Ovary (tissue), 7 donors: ENCODE measurements at regions not wholly inside any gene's neighbourhood (a gene's known extent, or its start where the extent isn't known, plus 50 kb on each side); places are given as distances from the start of the nearest gene placed in this dataset.

Experiments
- DNase-seq, 5 donors: peaks; one replicate each; pipeline ENCODE4 v3.0.0-alpha.2; 2019 to 2020
- H3K27ac ChIP-seq, 2 donors: fragments of 200-600 bp; one replicate each; pipeline versions ENCODE4 v1.5.1 to v1.8.0; 2019 to 2022
- H3K27me3 ChIP-seq: fragments of 200-600 bp; one replicate; pipeline ENCODE4 v1.8.0; 2022
- H3K36me3 ChIP-seq: fragments of 200-600 bp; sonication (generic); one replicate; pipeline ENCODE4 v1.5.1; 2019
- H3K4me1 ChIP-seq: one replicate; pipeline ENCODE4 v1.8.1; 2013; ENCODE audit warnings: mild to moderate bottlenecking, moderate library complexity; ENCODE audit not compliant: insufficient read depth
- H3K4me3 ChIP-seq: fragments of 200-600 bp; sonication (generic); one replicate; pipeline ENCODE4 v1.5.1; 2017
- H3K9me3 ChIP-seq, 2 donors: fragments of 200-600 bp in 1 of 2; sonication (generic) in 1 of 2; one replicate each; pipeline versions ENCODE4 v1.5.1 to v1.8.1; 2013 to 2019; ENCODE audit warnings: mild to moderate bottlenecking in 1 of 2, moderate library complexity in 1 of 2
- CTCF ChIP-seq, 3 donors: fragments of 450-650 bp in 2 of 3; fragments of 200-600 bp in 1 of 3; IDR thresholded peaks; one replicate each; pipeline versions ENCODE4 v1.5.1 to v1.8.0; 2016 to 2022; ENCODE audit warnings: antibody characterized with exemption in 3 of 3, mild to moderate bottlenecking in 1 of 3
- EP300 ChIP-seq: sonication (generic); formaldehyde crosslinking; IDR thresholded peaks from one replicate; pipeline ENCODE4 v1.6.1; 2017; ENCODE audit warnings: antibody characterized with exemption
- POLR2A ChIP-seq: fragments of 450-650 bp; IDR thresholded peaks from one replicate; pipeline ENCODE4 v1.6.1; 2017; ENCODE audit warnings: antibody characterized with exemption, mild to moderate bottlenecking, moderate library complexity
- WGBS, 3 donors: extraction: QIAGEN DNeasy Blood & Tissue Kit in 1 of 3; methylation state at CpG; one replicate each; pipeline versions ENCODE4 v1.1.5 to v1.1.7; 2013 to 2017; 5-methylcytosine and 5-hydroxymethylcytosine counted together
- intact Hi-C, 4 donors: fragments of 100-400 bp; cut with DNase I; formaldehyde crosslinking; loops; one replicate each; pipeline versions ENCODE4 v1.11.0 to v1.15.1; 2022 to 2023
- donor health status: DM: no; HTN: no; CAD: no; lungs with moderate emphysema.
- donor health status: DM: no; HTN: no; CAD: no.
- donor health status: Bipolar disorder and iron deficiency.
- donor health status: DM: no; HTN: no; CAD: no.
- donor health status: DM: yes; HTN: yes; CAD: no.

DNA sequence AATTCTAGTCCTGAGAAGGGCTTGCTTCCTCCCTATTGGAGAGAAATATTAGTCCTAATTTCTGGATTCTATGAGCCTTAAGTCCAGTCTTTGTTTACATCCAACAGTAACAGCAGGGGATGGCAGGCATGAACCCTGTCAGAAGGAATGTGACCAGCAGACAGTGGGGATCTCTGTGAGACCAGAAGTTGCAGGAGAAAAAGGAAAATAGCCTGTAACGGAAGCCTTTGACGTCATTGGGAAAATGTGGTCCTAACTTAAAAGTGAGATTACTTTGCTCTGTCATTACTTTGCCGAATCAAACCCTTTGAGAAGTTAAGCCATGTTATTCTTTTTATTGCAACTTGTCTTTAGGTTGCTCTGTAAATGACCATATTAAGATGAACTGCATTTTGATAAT, 218.2 kb upstream of the PRICKLE1 start:
- no peak for DNase-seq
- intact Hi-C loops: no loop called here
- no peak for TF ChIP-seq EP300
- no peak for TF ChIP-seq POLR2A
- no peak for TF ChIP-seq CTCF (IDR thresholded peaks at IDR 0.05)
- Histone ChIP-seq H3K27ac (no peak overlapping the region), H3K4me1 (no peaks in the 10 kb centered on the region), H3K27me3 (no peaks in the 10 kb centered on the region), H3K9me3 (no peaks in the 10 kb centered on the region), H3K36me3 (no peaks in the 10 kb centered on the region), H3K4me3 (no peak overlapping the region)
- 95 to 100% (median 96%) methylated on average over 3 of the region's 3 CpGs for WGBS, 3 donors

DNA sequence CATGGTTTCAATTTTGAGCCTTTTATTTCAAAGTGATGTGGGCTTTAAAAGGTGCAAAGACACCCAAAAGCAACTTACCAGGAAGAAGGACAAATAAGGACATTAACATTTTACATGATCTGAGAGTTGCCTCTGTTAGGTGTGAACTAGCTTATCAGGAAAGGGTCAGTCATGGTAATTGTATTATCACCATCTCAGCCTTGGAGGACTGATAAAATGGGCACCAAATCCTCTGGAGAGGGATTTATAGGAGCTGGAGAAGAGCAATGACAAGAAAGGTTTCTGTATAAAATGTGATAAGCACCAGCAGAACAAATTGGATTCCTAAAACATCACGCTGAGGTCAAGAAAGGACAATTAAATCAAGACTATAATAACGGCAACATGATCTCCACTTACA, 217.7 kb upstream of the PRICKLE1 start:
- H3K27ac ChIP-seq: no peak overlapping the region
- no peak for TF ChIP-seq POLR2A
- TF ChIP-seq CTCF (IDR thresholded peaks at IDR 0.05): no peak
- TF ChIP-seq EP300: no peak
- WGBS, 3 donors: 94 to 98% (median 98%) methylated on average over 2 of the region's 2 CpGs
- intact Hi-C loops: no loop called here
- no peak overlapping the region for H3K4me3 ChIP-seq
- H3K4me1 ChIP-seq: no peaks in the 10 kb centered on the region
- no peaks in the 10 kb centered on the region for H3K36me3 ChIP-seq
- no peak for DNase-seq
- H3K27me3 ChIP-seq: no peaks in the 10 kb centered on the region
- no peaks in the 10 kb centered on the region for H3K9me3 ChIP-seq

DNA sequence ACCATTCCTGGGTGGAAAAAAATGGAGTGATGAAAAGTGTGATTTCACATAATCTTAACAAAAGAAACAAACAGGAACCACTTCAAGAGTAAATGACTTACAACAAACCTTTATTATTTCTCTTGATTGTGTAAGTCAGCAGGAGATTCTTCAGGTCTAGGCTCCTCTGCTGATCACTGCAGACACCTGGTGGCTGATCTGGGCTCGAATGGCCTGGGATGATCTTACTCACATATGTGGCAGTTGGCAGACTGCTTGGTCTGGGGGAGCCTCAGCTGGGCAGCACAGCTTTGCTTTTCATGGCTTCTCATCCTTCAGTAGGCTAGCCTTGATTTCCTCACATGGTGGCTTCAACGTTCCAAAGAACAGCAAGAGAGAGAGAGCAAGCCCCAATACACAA, 215.4 kb upstream of the PRICKLE1 start:
- intact Hi-C loops: no loop called here
- no peaks in the 10 kb centered on the region for H3K27me3 ChIP-seq
- whole genome bisulfite sequencing, 3 donors: 82 to 86% (median 86%) methylated on average over 2 of the region's 2 CpGs
- H3K27ac ChIP-seq: no peak overlapping the region
- no peaks in the 10 kb centered on the region for H3K36me3 ChIP-seq
- H3K4me1 ChIP-seq: no peaks in the 10 kb centered on the region
- TF ChIP-seq POLR2A (no peak), EP300 (no peak), CTCF (IDR thresholded peaks at IDR 0.05) (no peak)
- no peak for DNase-seq
- H3K4me3 ChIP-seq: no peak overlapping the region
- no peaks in the 10 kb centered on the region for H3K9me3 ChIP-seq

GRCh38 chr12:42802785-42803189, 213.2 kb upstream of the PRICKLE1 start:
- H3K4me3 ChIP-seq: no peak overlapping the region
- no peak for DNase-seq
- intact Hi-C loops: no loop called here
- H3K36me3 ChIP-seq: no peaks in the 10 kb centered on the region
- no peaks in the 10 kb centered on the region for H3K27me3 ChIP-seq
- no peaks in the 10 kb centered on the region for H3K4me1 ChIP-seq
- H3K9me3 ChIP-seq: no peaks in the 10 kb centered on the region
- TF ChIP-seq CTCF (IDR thresholded peaks at IDR 0.05): no peak
- TF ChIP-seq EP300: no peak
- WGBS, 3 donors: 30 to 36% (median 31%) methylated on average over 4 of the region's 4 CpGs
- H3K27ac ChIP-seq: no peak overlapping the region

DNA sequence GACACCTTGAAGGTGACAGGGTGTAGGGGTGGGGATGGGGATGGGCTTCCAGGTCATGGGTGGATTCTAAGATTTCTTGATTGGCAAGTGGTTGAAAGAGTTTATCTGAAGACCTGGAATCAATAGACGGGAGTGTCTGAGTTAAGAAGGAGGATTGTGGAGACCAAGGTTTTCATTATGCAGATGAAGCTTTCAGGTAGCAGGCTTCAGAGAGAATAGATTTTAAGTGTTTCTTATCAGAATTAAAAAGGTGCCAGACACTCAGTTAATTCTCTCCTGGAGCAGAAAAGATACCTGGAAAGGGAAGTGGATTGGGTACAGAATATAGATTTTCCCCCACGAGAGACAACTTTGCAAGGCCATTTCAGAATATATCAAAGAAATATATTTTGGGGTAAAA, 211.7 kb upstream of the PRICKLE1 start:
- TF ChIP-seq POLR2A: no peak
- no peak for TF ChIP-seq CTCF (IDR thresholded peaks at IDR 0.05)
- no peak for TF ChIP-seq EP300
- no peaks in the 10 kb centered on the region for H3K27me3 ChIP-seq
- DNase-seq: no peak
- H3K9me3 ChIP-seq: no peaks in the 10 kb centered on the region
- intact Hi-C loops: no loop called here
- H3K36me3 ChIP-seq: no peaks in the 10 kb centered on the region
- H3K4me3 ChIP-seq: no peak overlapping the region
- no peak overlapping the region for H3K27ac ChIP-seq
- 92 to 96% (median 93%) methylated on average over 2 of the region's 2 CpGs for WGBS, 3 donors
- H3K4me1 ChIP-seq: no peaks in the 10 kb centered on the region
